BJ (cell line): ENCODE measurements at regions not wholly inside any gene's neighbourhood (a gene's known extent, or its start where the extent isn't known, plus 50 kb on each side); places are given as distances from the start of the nearest gene placed in this dataset.

Experiments
- CTCF ChIA-PET: fragments of 350-600 bp; formaldehyde crosslinking; extraction: SDS; loops from one replicate; lab custom pipeline; 2021; ENCODE audit warnings: antibody characterized with exemption, inconsistent platforms; lab: Yijun Ruan, JAX
- POLR2A ChIA-PET: fragments of 300-600 bp; sonication (Branson Sonifier 250); formaldehyde crosslinking; extraction: SDS; loops from one replicate; lab custom pipeline; 2021; ENCODE audit warnings: antibody characterized with exemption; lab: Charles Lee
- DNase-seq: peaks from one replicate; pipeline ENCODE4 v3.0.0-alpha.2; 2011; ENCODE audit warnings: low read depth
- H3K27me3 ChIP-seq: 2 replicates; pipeline ENCODE4 v1.6.0; 2011; ENCODE audit warnings: low read length; ENCODE audit not compliant: control insufficient read depth, insufficient read depth
- H3K36me3 ChIP-seq: 2 replicates; pipeline ENCODE4 v1.5.1; 2011; ENCODE audit warnings: low read length; ENCODE audit not compliant: control insufficient read depth, insufficient read depth
- H3K4me3 ChIP-seq: 2 replicates; pipeline ENCODE4 v1.5.1; 2011; ENCODE audit warnings: low read depth, mild to moderate bottlenecking, control low read depth, low read length
- TF ChIP-seq, protein P1 (sequence below): IDR thresholded peaks from 2 replicates; pipeline ENCODE4 v1.5.1; 2011; ENCODE audit warnings: low read depth, mild to moderate bottlenecking, control low read depth, inconsistent platforms, low read length, moderate library complexity; ENCODE audit not compliant: insufficient read depth

DNA sequence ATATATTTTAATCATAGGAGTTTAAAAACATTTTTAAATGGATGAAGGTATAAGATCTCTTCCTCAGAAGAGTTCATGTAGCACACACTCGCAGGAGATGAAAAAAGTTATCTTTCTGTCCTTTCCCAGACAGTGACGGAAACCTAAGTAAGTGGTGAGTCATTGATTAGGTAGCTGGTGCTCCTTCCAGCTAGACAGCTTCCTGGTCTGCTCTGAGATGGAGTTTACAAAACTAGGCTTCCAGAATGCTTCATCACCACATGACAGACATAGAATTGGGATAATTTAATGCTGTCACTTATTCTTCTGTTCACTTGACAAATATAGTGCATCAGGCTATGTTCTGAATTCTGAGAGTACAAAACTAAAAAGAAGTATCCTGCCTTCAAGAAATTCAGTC is 2393.0 kb upstream of the C9orf72 start:
- ChIA-PET CTCF (no interaction called here), POLR2A (no interaction called here)
- H3K4me3 ChIP-seq, result no peak overlapping the region
- TF ChIP-seq, protein P1, sequence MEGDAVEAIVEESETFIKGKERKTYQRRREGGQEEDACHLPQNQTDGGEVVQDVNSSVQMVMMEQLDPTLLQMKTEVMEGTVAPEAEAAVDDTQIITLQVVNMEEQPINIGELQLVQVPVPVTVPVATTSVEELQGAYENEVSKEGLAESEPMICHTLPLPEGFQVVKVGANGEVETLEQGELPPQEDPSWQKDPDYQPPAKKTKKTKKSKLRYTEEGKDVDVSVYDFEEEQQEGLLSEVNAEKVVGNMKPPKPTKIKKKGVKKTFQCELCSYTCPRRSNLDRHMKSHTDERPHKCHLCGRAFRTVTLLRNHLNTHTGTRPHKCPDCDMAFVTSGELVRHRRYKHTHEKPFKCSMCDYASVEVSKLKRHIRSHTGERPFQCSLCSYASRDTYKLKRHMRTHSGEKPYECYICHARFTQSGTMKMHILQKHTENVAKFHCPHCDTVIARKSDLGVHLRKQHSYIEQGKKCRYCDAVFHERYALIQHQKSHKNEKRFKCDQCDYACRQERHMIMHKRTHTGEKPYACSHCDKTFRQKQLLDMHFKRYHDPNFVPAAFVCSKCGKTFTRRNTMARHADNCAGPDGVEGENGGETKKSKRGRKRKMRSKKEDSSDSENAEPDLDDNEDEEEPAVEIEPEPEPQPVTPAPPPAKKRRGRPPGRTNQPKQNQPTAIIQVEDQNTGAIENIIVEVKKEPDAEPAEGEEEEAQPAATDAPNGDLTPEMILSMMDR, result no peak
- H3K27me3 ChIP-seq, result no peaks in the 10 kb centered on the region
- DNase-seq, result no peak
- no peaks in the 10 kb centered on the region for H3K36me3 ChIP-seq

DNA sequence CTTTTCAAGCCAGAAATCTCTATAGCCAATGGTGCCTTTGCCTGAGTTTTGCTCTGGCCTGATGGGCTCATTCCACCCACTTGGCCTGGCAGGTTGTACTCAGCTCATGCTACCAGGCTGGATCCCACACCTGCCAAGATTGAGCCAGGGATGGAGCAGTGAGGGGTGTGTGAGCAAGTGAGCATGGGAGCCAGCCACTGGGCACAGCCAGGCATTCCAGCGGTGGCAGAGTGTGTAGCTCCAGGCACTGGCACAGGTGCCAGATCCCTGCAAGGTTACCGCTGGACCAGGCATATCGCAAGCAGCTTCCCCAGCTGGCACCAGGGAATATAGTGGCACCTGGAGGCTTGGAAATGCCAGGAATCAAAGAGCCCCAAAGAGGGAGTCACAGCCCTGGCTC is 2395.6 kb upstream of the C9orf72 start:
- Histone ChIP-seq H3K27me3 (no peaks in the 10 kb centered on the region), H3K36me3 (no peaks in the 10 kb centered on the region), H3K4me3 (no peak overlapping the region)
- TF ChIP-seq, protein P1, result no peak
- CTCF ChIA-PET, result no interaction called here
- no peak for DNase-seq
- POLR2A ChIA-PET, result no interaction called here

- H3K27me3 ChIP-seq, result no peaks in the 10 kb centered on the region
- CTCF ChIA-PET, result no interaction called here
- POLR2A ChIA-PET, result no interaction called here
- no peak overlapping the region for H3K4me3 ChIP-seq
- DNase-seq, result no peak
- TF ChIP-seq, protein P1, result no peak
- no peaks in the 10 kb centered on the region for H3K36me3 ChIP-seq
Measured at GRCh38 chr9:29969408-29969807, 2396.1 kb upstream of the C9orf72 start.

- Histone ChIP-seq H3K36me3 (no peaks in the 10 kb centered on the region), H3K27me3 (no peaks in the 10 kb centered on the region), H3K4me3 (no peak overlapping the region)
- CTCF ChIA-PET, result no interaction called here
- POLR2A ChIA-PET, result no interaction called here
- DNase-seq, result no peak
- TF ChIP-seq, protein P1, result no peak
Measured at GRCh38 chr9:29969856-29970647, 2396.8 kb upstream of the C9orf72 start.

GRCh38 chr9:29974197-29974596 is 2400.9 kb upstream of the C9orf72 start:
- CTCF ChIA-PET, result no interaction called here
- TF ChIP-seq, protein P1, result no peak
- Histone ChIP-seq H3K4me3 (no peak overlapping the region), H3K36me3 (no peaks in the 10 kb centered on the region), H3K27me3 (no peaks in the 10 kb centered on the region)
- no peak for DNase-seq
- POLR2A ChIA-PET, result no interaction called here
